Activated T-helper 2 cell treated with anti-CD3 and anti-CD28 coated beads, Interferon-gamma antibody, Interleukin-2, Interleukin-4, amounts not matched to agents 10 μg/mL and 5 μg/mL and 100 μg/mL, durations not matched to agents 14 hours and 24 hours and 36 hours (primary cell): ENCODE measurements at regions not wholly inside any gene's neighbourhood (a gene's known extent, or its start where the extent isn't known, plus 50 kb on each side); places are given as distances from the start of the nearest gene placed in this dataset.
"Not testable (repeated sequence)": the region's sequence is repeated elsewhere in the genome, so short reads cannot be mapped to it uniquely, and the experiment has no call there.

Experiments
- DNase-seq: peaks from one replicate; pipeline ENCODE4 v3.0.0; 2021; ENCODE audit warnings: low spot score
- H3K27ac Mint-ChIP-seq: one replicate; pipeline ENCODE4 v1.8.0; 2021; ENCODE audit warnings: mixed read lengths
- H3K27me3 Mint-ChIP-seq: one replicate; pipeline ENCODE4 v1.8.0; 2021; ENCODE audit warnings: low read depth, mixed read lengths
- H3K36me3 Mint-ChIP-seq: one replicate; pipeline ENCODE4 v1.8.0; 2021; ENCODE audit warnings: low read depth, mixed read lengths
- H3K4me1 Mint-ChIP-seq: one replicate; pipeline ENCODE4 v1.8.0; 2021; ENCODE audit warnings: low read depth, mixed read lengths
- H3K4me3 Mint-ChIP-seq: one replicate; pipeline ENCODE4 v1.8.0; 2021; ENCODE audit warnings: low read depth, mild to moderate bottlenecking, moderate library complexity, mixed read lengths
- H3K9me3 Mint-ChIP-seq: one replicate; pipeline ENCODE4 v1.8.0; 2021; ENCODE audit warnings: mixed read lengths
- intact Hi-C: fragments of 100-400 bp; cut with micrococcal nuclease; formaldehyde crosslinking; loops from one replicate; pipeline ENCODE4 v1.15.1; 2023

- intact Hi-C loops, result no loop called here
- H3K27me3 Mint-ChIP-seq, result no peaks in the 10 kb centered on the region
- H3K27ac Mint-ChIP-seq, result no peak overlapping the region
- H3K4me3 Mint-ChIP-seq, result no peak overlapping the region
- DNase-seq, result no peak
- H3K36me3 Mint-ChIP-seq, result no peaks in the 10 kb centered on the region
- peaks cover 4% of the 10 kb centered on the region for H3K9me3 Mint-ChIP-seq
- H3K4me1 Mint-ChIP-seq, result peaks cover 6% of the 10 kb centered on the region
These were observed 126.5 kb downstream of the CASP12 start for GRCh38 chr11:104771763-104772162.

DNA sequence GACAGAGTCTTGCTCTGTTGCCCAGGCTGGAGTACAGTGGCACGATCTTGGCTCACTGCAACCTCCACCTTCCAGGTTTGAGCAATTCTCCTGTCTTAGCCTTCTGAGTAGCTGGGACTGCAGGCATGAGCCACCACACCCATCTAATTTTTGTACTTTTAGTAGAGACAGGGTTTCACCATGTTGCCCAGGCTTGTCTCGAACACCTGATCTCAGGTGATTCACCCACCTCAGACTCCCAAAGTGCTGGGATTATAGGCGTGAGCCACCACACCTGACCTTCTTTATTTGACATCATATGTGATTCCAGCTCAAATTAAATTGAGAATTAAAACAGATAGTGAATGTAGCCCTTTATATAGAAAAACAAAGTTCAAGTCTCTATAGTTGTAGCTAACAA is 127.2 kb downstream of the CASP12 start:
- H3K27ac Mint-ChIP-seq, DNase-seq, H3K4me1 Mint-ChIP-seq, intact Hi-C loops, H3K27me3 Mint-ChIP-seq, H3K9me3 Mint-ChIP-seq, H3K36me3 Mint-ChIP-seq, H3K4me3 Mint-ChIP-seq: not testable (repeated sequence)

GRCh38 chr11:104765401-104766095 is 132.7 kb downstream of the CASP12 start:
- intact Hi-C loops, result no loop called here
- peaks cover 8% of the 10 kb centered on the region for H3K4me1 Mint-ChIP-seq
- H3K27ac Mint-ChIP-seq, result no peak overlapping the region
- H3K9me3 Mint-ChIP-seq, result peaks cover 9% of the 10 kb centered on the region
- no peaks in the 10 kb centered on the region for H3K27me3 Mint-ChIP-seq
- H3K4me3 Mint-ChIP-seq, result no peak overlapping the region
- no peaks in the 10 kb centered on the region for H3K36me3 Mint-ChIP-seq
- DNase-seq, result no peak

DNA sequence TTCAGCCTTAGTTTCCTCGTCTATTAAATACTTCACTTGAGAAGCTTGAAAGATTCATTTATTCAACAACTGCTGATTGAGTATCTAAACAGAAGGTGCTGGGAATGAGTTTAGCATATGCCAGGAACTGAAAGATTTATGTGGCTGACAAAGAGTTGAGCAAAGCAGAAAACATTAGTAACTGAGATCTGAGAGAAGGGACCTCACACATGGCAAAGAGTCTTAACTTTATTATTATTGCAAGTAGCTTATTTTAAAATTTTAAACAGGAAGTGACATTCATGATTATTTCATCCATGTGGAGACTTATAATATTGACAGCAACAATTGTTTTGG is 133.6 kb downstream of the CASP12 start:
- no peak overlapping the region for H3K4me3 Mint-ChIP-seq
- H3K27ac Mint-ChIP-seq, result no peak overlapping the region
- peaks cover 18% of the 10 kb centered on the region for H3K9me3 Mint-ChIP-seq
- peaks cover 8% of the 10 kb centered on the region for H3K36me3 Mint-ChIP-seq
- intact Hi-C loops, result no loop called here
- DNase-seq, result no peak
- no peaks in the 10 kb centered on the region for H3K27me3 Mint-ChIP-seq
- peaks cover 12% of the 10 kb centered on the region for H3K4me1 Mint-ChIP-seq

- intact Hi-C loops, result no loop called here
- H3K4me1 Mint-ChIP-seq, result peaks cover 12% of the 10 kb centered on the region
- H3K36me3 Mint-ChIP-seq, result peaks cover 14% of the 10 kb centered on the region
- no peak overlapping the region for H3K27ac Mint-ChIP-seq
- peaks cover 23% of the 10 kb centered on the region for H3K9me3 Mint-ChIP-seq
- DNase-seq, result no peak
- no peak overlapping the region for H3K4me3 Mint-ChIP-seq
- no peaks in the 10 kb centered on the region for H3K27me3 Mint-ChIP-seq
These were observed 134.1 kb downstream of the CASP12 start for GRCh38 chr11:104763930-104764709.

- Mint-ChIP-seq H3K27me3 (no peaks in the 10 kb centered on the region), H3K4me1 (peaks cover 12% of the 10 kb centered on the region)
- intact Hi-C loops, result no loop called here
These were observed 136.7 kb downstream of the CASP12 start for GRCh38 chr11:104761511-104761910.

DNA sequence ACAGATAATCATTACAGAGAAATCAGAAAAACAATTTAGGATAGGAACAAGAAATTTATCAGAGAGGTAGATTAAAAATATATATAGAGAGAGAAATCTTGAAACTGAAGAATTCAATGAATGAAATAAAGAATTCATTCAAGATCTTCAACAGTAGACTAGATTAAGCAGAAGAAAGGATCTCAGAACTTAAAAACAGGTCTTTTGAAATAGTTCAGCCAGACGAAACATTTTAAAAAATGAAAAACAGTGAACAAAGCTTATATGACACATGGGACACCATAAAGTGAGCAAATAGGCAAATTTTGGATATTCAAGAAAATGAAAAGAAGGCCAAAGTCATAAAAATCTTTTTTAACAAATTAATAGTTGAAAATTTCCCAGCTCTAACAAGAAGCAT is 138.8 kb downstream of the CASP12 start:
- peaks cover 14% of the 10 kb centered on the region for H3K36me3 Mint-ChIP-seq
- H3K4me1 Mint-ChIP-seq, result peaks cover 8% of the 10 kb centered on the region
- no peaks in the 10 kb centered on the region for H3K27me3 Mint-ChIP-seq
- H3K4me3 Mint-ChIP-seq, result no peak overlapping the region
- no peak overlapping the region for H3K27ac Mint-ChIP-seq
- intact Hi-C loops, result no loop called here
- DNase-seq, result no peak
- H3K9me3 Mint-ChIP-seq, result peaks cover 32% of the 10 kb centered on the region

More at GRCh38 chr11:104761511-104761910, 136.7 kb downstream of the CASP12 start:
- Mint-ChIP-seq H3K4me3 (no peak overlapping the region), H3K9me3 (peaks cover 32% of the 10 kb centered on the region), H3K27ac (no peak overlapping the region), H3K36me3 (peaks cover 14% of the 10 kb centered on the region)
- no peak for DNase-seq

DNA sequence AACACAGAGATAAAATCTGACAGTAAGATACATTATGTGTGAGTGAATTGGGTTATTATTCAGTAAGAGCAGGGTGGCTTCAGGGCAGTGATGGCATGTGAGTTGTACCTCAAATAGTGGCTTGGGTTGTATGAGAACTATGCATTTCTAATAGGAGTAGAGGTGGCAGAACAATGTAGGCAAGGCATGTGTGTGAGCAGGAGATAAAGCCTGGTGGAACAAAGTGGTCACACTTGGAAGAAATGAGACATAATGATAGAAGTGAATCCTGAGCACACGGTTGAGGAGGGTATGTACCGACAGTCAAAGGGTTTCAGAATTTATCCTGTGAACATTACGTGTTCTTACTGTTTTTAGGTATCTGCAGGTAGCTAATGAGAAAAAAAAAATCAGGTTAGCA is 159.3 kb downstream of the CASP12 start:
- peaks cover 13% of the 10 kb centered on the region for H3K4me1 Mint-ChIP-seq
- H3K27ac Mint-ChIP-seq, result no peak overlapping the region
- no peaks in the 10 kb centered on the region for H3K36me3 Mint-ChIP-seq
- H3K9me3 Mint-ChIP-seq, result peaks cover 5% of the 10 kb centered on the region
- H3K4me3 Mint-ChIP-seq, result no peak overlapping the region
- no peaks in the 10 kb centered on the region for H3K27me3 Mint-ChIP-seq
- no peak for DNase-seq
- intact Hi-C loops, result no loop called here

DNA sequence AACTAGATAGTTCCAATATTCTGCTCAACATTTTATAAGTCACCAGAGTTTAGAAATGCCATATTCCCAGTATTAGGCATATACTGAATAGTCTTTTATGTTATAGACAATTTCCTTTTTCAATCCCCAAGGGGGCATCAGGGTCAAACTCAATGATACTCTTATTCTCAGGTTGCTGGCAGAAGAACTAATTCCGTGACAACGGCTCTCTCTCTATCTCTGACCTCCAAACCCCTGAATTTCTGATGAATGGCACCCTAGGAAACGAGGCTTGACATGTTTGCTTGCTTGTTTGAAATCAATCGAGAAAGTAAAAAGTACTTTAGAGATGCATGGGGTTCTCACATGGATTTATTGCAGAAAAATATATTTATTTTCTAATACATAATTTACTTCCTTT is 160.1 kb downstream of the CASP12 start:
- no peak for DNase-seq
- H3K4me3 Mint-ChIP-seq, result no peak overlapping the region
- H3K9me3 Mint-ChIP-seq, result peaks cover 5% of the 10 kb centered on the region
- no peak overlapping the region for H3K27ac Mint-ChIP-seq
- peaks cover 13% of the 10 kb centered on the region for H3K4me1 Mint-ChIP-seq
- intact Hi-C loops, result no loop called here
- no peaks in the 10 kb centered on the region for H3K27me3 Mint-ChIP-seq
- no peaks in the 10 kb centered on the region for H3K36me3 Mint-ChIP-seq

GRCh38 chr11:104736502-104736901 is 161.8 kb downstream of the CASP12 start:
- Mint-ChIP-seq H3K36me3 (no peaks in the 10 kb centered on the region), H3K4me3 (no peak overlapping the region), H3K27ac (no peak overlapping the region), H3K27me3 (no peaks in the 10 kb centered on the region), H3K9me3 (peaks cover 5% of the 10 kb centered on the region), H3K4me1 (peaks cover 23% of the 10 kb centered on the region)
- intact Hi-C loops, result no loop called here
- no peak for DNase-seq

- no peaks in the 10 kb centered on the region for H3K27me3 Mint-ChIP-seq
These were observed 163.3 kb downstream of the CASP12 start for GRCh38 chr11:104734998-104735397.

DNA sequence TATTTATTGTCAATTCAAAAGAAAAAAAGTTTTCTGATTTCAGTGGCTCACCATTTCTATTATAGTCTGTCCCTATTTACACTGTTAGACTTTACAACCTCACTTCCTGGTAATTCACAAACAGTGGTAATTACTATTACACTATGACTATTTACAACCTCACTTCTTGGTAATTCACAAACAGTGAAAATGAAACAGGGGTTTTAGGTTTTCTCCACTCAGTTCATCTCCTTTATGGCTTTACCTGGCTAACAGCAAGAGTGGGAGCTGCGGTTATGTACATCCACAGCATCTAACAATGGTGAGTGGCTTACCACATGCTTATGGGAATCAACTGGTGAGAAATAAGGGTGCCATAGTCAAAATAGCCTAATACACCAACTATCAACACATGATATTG is 166.4 kb downstream of the CASP12 start:
- intact Hi-C loops, result loop anchor here (2.0 kb wide), 1 partner anchor 27 kb away; no protein-coding TSS in a partner anchor
- no peak for DNase-seq
- Mint-ChIP-seq H3K4me3 (no peak overlapping the region), H3K27ac (no peak overlapping the region), H3K4me1 (peaks cover 19% of the 10 kb centered on the region), H3K27me3 (no peaks in the 10 kb centered on the region), H3K9me3 (peaks cover 8% of the 10 kb centered on the region), H3K36me3 (no peaks in the 10 kb centered on the region)

More at GRCh38 chr11:104734998-104735397, 163.3 kb downstream of the CASP12 start:
- no peak overlapping the region for H3K4me3 Mint-ChIP-seq
- no peak overlapping the region for H3K27ac Mint-ChIP-seq
- H3K9me3 Mint-ChIP-seq, result peaks cover 5% of the 10 kb centered on the region
- H3K4me1 Mint-ChIP-seq, result peaks cover 25% of the 10 kb centered on the region
- no peaks in the 10 kb centered on the region for H3K36me3 Mint-ChIP-seq
- DNase-seq, result no peak
- intact Hi-C loops, result no loop called here

DNA sequence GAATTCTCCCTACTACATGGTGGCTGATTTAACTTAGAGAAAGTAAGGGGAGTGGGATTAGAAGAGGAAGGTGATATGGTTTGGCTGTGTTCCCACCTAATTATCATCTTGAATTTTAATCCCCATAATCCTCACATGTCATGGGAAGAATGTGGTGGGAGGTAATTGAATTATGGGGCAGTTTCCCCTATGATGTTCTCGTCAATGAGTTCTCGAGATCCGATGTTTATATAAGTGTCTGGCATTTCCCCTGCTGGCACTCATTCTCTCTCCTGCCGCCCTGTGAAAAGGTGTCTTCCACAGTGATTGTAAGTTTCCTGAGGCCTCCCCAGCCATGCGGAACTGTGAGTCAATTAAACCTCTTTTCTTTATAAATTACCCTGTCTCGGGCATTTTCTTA is 169.3 kb downstream of the CASP12 start:
- Mint-ChIP-seq H3K27me3 (no peaks in the 10 kb centered on the region), H3K4me3 (no peak overlapping the region), H3K27ac (no peak overlapping the region), H3K4me1 (peaks cover 17% of the 10 kb centered on the region), H3K36me3 (no peaks in the 10 kb centered on the region), H3K9me3 (peaks cover 11% of the 10 kb centered on the region)
- intact Hi-C loops, result no loop called here
- no peak for DNase-seq
